Spinal cord (tissue), 9 donors: ENCODE measurements at regions not wholly inside any gene's neighbourhood (a gene's known extent, or its start where the extent isn't known, plus 50 kb on each side); places are given as distances from the start of the nearest gene placed in this dataset.

ENCODE experiments used
- DNase-seq, 6 donors: peaks; one replicate each; pipeline versions ENCODE4 v3.0.0 to v3.0.0-alpha.2; 2013 to 2015; ENCODE audit warnings: low spot score in 6 of 6, low read depth in 4 of 6
- H3K27ac ChIP-seq: one replicate; pipeline ENCODE4 v1.5.1; 2013; ENCODE audit warnings: low read depth, low read length, control low read depth
- H3K27me3 ChIP-seq: one replicate; pipeline ENCODE4 v1.6.1; 2013; ENCODE audit warnings: low read length; ENCODE audit not compliant: control insufficient read depth, insufficient read depth
- H3K36me3 ChIP-seq: one replicate; pipeline ENCODE4 v1.6.1; 2013; ENCODE audit warnings: low read length; ENCODE audit not compliant: control insufficient read depth, insufficient read depth
- H3K4me1 ChIP-seq: one replicate; pipeline ENCODE4 v1.6.1; 2013; ENCODE audit warnings: low read length; ENCODE audit not compliant: control insufficient read depth, insufficient read depth
- H3K4me3 ChIP-seq: one replicate; pipeline ENCODE4 v1.5.1; 2013; ENCODE audit warnings: low read depth, low read length, control low read depth
- H3K9me3 ChIP-seq: one replicate; pipeline ENCODE4 v1.6.1; 2013; ENCODE audit warnings: low read length; ENCODE audit not compliant: control insufficient read depth, insufficient read depth
- WGBS: methylation state at CpG from one replicate; pipeline ENCODE4 v1.1.5; 2013; ENCODE audit warnings: missing lambda C conversion rate; ENCODE audit not compliant: insufficient coverage; 5-methylcytosine and 5-hydroxymethylcytosine counted together
- donor health status: healthy.

GRCh38 chr10:20455774-20456173 is 441.3 kb downstream of the NEBL start:
- H3K4me3 ChIP-seq, result no peak overlapping the region
- 100% methylated on average over 1 of the region's 4 CpGs for WGBS

GRCh38 chr10:20454331-20454730 is 442.8 kb downstream of the NEBL start:
- DNase-seq, result no peak
- Histone ChIP-seq H3K4me1 (no peaks in the 10 kb centered on the region), H3K4me3 (no peak overlapping the region), H3K27me3 (no peaks in the 10 kb centered on the region), H3K36me3 (no peaks in the 10 kb centered on the region), H3K27ac (no peak overlapping the region), H3K9me3 (no peaks in the 10 kb centered on the region)
- WGBS, result no CpG with 5 or more reads among the region's 5 CpGs

More at GRCh38 chr10:20455774-20456173, 441.3 kb downstream of the NEBL start:
- Histone ChIP-seq H3K27me3 (no peaks in the 10 kb centered on the region), H3K4me1 (no peaks in the 10 kb centered on the region), H3K27ac (no peak overlapping the region), H3K9me3 (no peaks in the 10 kb centered on the region), H3K36me3 (no peaks in the 10 kb centered on the region)
- no peak for DNase-seq

- H3K27ac ChIP-seq, result no peak overlapping the region
- DNase-seq, result peak in 1 of 6 donors; percentile 35
- H3K9me3 ChIP-seq, result no peaks in the 10 kb centered on the region
- H3K27me3 ChIP-seq, result no peaks in the 10 kb centered on the region
- H3K36me3 ChIP-seq, result no peaks in the 10 kb centered on the region
- H3K4me1 ChIP-seq, result no peaks in the 10 kb centered on the region
- no peak overlapping the region for H3K4me3 ChIP-seq
Observed at GRCh38 chr10:20446561-20447193, 450.4 kb downstream of the NEBL start.

GRCh38 chr10:20443094-20443493 is 454.0 kb downstream of the NEBL start:
- Histone ChIP-seq H3K4me1 (no peaks in the 10 kb centered on the region), H3K27ac (no peak overlapping the region), H3K27me3 (no peaks in the 10 kb centered on the region), H3K36me3 (no peaks in the 10 kb centered on the region), H3K9me3 (no peaks in the 10 kb centered on the region), H3K4me3 (no peak overlapping the region)
- no peak for DNase-seq

GRCh38 chr10:20429742-20430141 is 467.4 kb downstream of the NEBL start:
- WGBS, result 76% methylated on average over 2 of the region's 2 CpGs

GRCh38 chr10:20427821-20428220 is 469.3 kb downstream of the NEBL start:
- Histone ChIP-seq H3K4me1 (no peaks in the 10 kb centered on the region), H3K27ac (no peak overlapping the region), H3K9me3 (peaks cover 1% of the 10 kb centered on the region), H3K4me3 (no peak overlapping the region), H3K36me3 (no peaks in the 10 kb centered on the region), H3K27me3 (no peaks in the 10 kb centered on the region)
- WGBS, result no CpG with 5 or more reads among the region's 1 CpG
- DNase-seq, result no peak

More at GRCh38 chr10:20429742-20430141, 467.4 kb downstream of the NEBL start:
- Histone ChIP-seq H3K9me3 (peaks cover 1% of the 10 kb centered on the region), H3K4me3 (no peak overlapping the region), H3K4me1 (no peaks in the 10 kb centered on the region), H3K27me3 (no peaks in the 10 kb centered on the region), H3K27ac (no peak overlapping the region), H3K36me3 (no peaks in the 10 kb centered on the region)
- no peak for DNase-seq

GRCh38 chr10:20418286-20418685 is 478.8 kb downstream of the NEBL start:
- Histone ChIP-seq H3K4me3 (no peak overlapping the region), H3K4me1 (no peaks in the 10 kb centered on the region), H3K27me3 (no peaks in the 10 kb centered on the region), H3K9me3 (peaks cover 1% of the 10 kb centered on the region), H3K36me3 (no peaks in the 10 kb centered on the region), H3K27ac (no peak overlapping the region)
- WGBS, result no CpG with 5 or more reads among the region's 3 CpGs
- no peak for DNase-seq

GRCh38 chr10:20417791-20418190 is 479.3 kb downstream of the NEBL start:
- Histone ChIP-seq H3K27me3 (no peaks in the 10 kb centered on the region), H3K27ac (no peak overlapping the region), H3K9me3 (peaks cover 1% of the 10 kb centered on the region), H3K4me1 (no peaks in the 10 kb centered on the region), H3K4me3 (no peak overlapping the region), H3K36me3 (no peaks in the 10 kb centered on the region)
- no peak for DNase-seq
- WGBS, result no CpG with 5 or more reads among the region's 3 CpGs

GRCh38 chr10:20415684-20416083 is 481.4 kb downstream of the NEBL start:
- Histone ChIP-seq H3K9me3 (peaks cover 1% of the 10 kb centered on the region), H3K4me3 (no peak overlapping the region), H3K4me1 (no peaks in the 10 kb centered on the region), H3K27me3 (no peaks in the 10 kb centered on the region), H3K27ac (no peak overlapping the region), H3K36me3 (no peaks in the 10 kb centered on the region)
- no peak for DNase-seq
- WGBS, result no CpG with 5 or more reads among the region's 2 CpGs

GRCh38 chr10:20407357-20407756 is 489.8 kb downstream of the NEBL start:
- H3K36me3 ChIP-seq, result no peaks in the 10 kb centered on the region
- no peak overlapping the region for H3K4me3 ChIP-seq
- peaks cover 4% of the 10 kb centered on the region for H3K4me1 ChIP-seq
- DNase-seq, result no peak
- no peaks in the 10 kb centered on the region for H3K27me3 ChIP-seq
- H3K27ac ChIP-seq, result no peak overlapping the region
- H3K9me3 ChIP-seq, result no peaks in the 10 kb centered on the region
